Thoracic aorta (tissue), 2 donors: ENCODE measurements at regions not wholly inside any gene's neighbourhood (a gene's known extent, or its start where the extent isn't known, plus 50 kb on each side); places are given as distances from the start of the nearest gene placed in this dataset.
A peak's percentile ranks its signal among the peaks of the same experiment; 100 is the strongest.

ENCODE experiments used
- ATAC-seq: fragments of 150-250 bp; one replicate; pipeline ENCODE4 v1.8.0; 2017; ENCODE audit warnings: low read depth; ENCODE audit not compliant: insufficient number of reproducible peaks, low FRiP score
- DNase-seq: peaks from one replicate; pipeline ENCODE4 v3.0.0-alpha.2; 2020; ENCODE audit warnings: low spot score
- H3K27ac ChIP-seq, 2 donors: fragments of 200-600 bp; sonication (generic); 1 replicate in 1 of 2; 2 replicates in 1 of 2; pipeline ENCODE4 v1.5.1; 2016; ENCODE audit warnings: mild to moderate bottlenecking in 2 of 2, moderate library complexity in 2 of 2
- H3K27me3 ChIP-seq: fragments of 200-600 bp; sonication (generic); replicated peaks from 2 replicates; pipeline ENCODE4 v1.6.0; 2016; ENCODE audit warnings: mild to moderate bottlenecking; ENCODE audit not compliant: insufficient read depth
- H3K36me3 ChIP-seq: fragments of 200-600 bp; sonication (generic); one replicate; pipeline ENCODE4 v1.5.1; 2016
- H3K4me1 ChIP-seq, 2 donors: fragments of 200-600 bp; sonication (generic); 1 replicate in 1 of 2; 2 replicates in 1 of 2; pipeline versions ENCODE4 v1.5.1 to v1.6.0; 2016; ENCODE audit warnings: low read depth in 2 of 2, mild to moderate bottlenecking in 1 of 2; ENCODE audit not compliant: control insufficient read depth in 1 of 2
- H3K4me3 ChIP-seq: fragments of 200-600 bp; sonication (generic); 2 replicates; pipeline ENCODE4 v1.5.1; 2016; ENCODE audit warnings: mild to moderate bottlenecking
- H3K9me3 ChIP-seq: fragments of 200-600 bp; sonication (generic); 2 replicates; pipeline ENCODE4 v1.5.1; 2016
- CTCF ChIP-seq: fragments of 200-600 bp; sonication (generic); IDR thresholded peaks from one replicate; pipeline ENCODE4 v1.5.1; 2019; ENCODE audit warnings: antibody characterized with exemption

- Histone ChIP-seq H3K9me3 (no peaks in the 10 kb centered on the region), H3K27me3 (no peaks in the 10 kb centered on the region), H3K4me1 (peaks cover 0 to 13% of the 10 kb centered on the region in 2 donors), H3K36me3 (no peaks in the 10 kb centered on the region), H3K4me3 (no peak overlapping the region), H3K27ac (no peak overlapping the region)
- no peak for DNase-seq
- no peak for ATAC-seq
- TF ChIP-seq CTCF = no peak
Observed at GRCh38 chr6:153804755-153805330, 234.2 kb upstream of the OPRM1 start.

DNA sequence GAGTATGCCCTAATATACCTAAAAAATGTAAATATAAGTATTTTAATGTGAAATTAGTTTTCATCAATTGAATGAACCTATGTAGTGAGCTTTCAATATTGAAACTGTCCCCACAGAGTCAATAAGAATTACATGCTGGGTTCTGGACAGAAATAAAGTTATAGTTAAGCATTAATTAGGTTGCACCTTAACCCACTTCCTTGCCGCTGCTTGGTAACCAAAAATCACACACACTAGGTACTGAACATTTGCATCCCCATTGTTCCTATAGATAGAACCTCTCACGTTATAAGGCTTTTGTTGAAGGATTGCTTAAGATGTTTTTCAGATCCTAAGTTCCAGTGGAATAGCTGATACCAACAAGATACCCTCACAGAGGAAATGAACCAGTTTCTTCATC is 237.1 kb upstream of the OPRM1 start:
- Histone ChIP-seq H3K4me1 (peaks cover 0 to 13% of the 10 kb centered on the region in 2 donors), H3K27me3 (no peaks in the 10 kb centered on the region), H3K9me3 (no peaks in the 10 kb centered on the region), H3K27ac (no peak overlapping the region), H3K4me3 (no peak overlapping the region), H3K36me3 (no peaks in the 10 kb centered on the region)
- DNase-seq (no peak), ATAC-seq (no peak)
- no peak for TF ChIP-seq CTCF

DNA sequence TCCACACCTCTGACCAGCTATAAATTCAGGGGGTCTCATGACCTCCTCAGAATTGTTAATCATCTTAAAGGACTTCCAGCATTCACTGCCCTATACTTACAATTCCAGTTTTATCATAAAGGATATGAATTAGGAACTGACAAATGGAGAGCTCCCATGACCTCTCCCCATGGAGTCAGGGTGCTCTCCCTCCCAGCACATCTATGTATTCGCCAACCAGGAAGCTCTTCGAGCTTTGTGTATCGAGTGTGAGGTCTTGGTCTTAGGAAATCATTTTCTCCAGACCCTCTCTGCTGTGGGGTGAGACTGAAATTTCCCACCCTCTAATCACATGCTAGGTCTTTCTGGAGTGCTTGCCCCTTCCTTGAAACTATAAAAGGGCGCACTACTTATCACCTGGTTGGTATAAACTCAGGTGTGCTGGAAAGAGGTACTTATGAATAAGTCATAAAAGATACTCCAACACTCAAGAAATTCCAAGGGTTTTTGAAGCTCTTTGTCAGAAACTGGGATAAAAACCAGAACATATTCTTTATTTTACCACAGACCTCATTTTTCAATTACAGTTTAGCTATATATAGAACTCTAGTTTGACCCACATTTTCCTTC is 238.4 kb upstream of the OPRM1 start:
- Histone ChIP-seq H3K4me3 (no peak overlapping the region), H3K9me3 (no peaks in the 10 kb centered on the region), H3K27me3 (no peaks in the 10 kb centered on the region), H3K27ac (no peak overlapping the region), H3K4me1 (peaks cover 0 to 13% of the 10 kb centered on the region in 2 donors), H3K36me3 (no peaks in the 10 kb centered on the region)
- ATAC-seq (no peak), DNase-seq (no peak)
- TF ChIP-seq CTCF = no peak

GRCh38 chr6:153790876-153791473 is 248.1 kb upstream of the OPRM1 start:
- Histone ChIP-seq H3K36me3 (no peaks in the 10 kb centered on the region), H3K27me3 (no peaks in the 10 kb centered on the region), H3K4me1 (peaks cover 33 to 47% of the 10 kb centered on the region in 2 donors), H3K4me3 (no peak overlapping the region), H3K27ac (peak overlapping the region; percentile 33 to 67), H3K9me3 (no peaks in the 10 kb centered on the region)
- no peak for TF ChIP-seq CTCF
- ATAC-seq = peak; percentile 35
- no peak for DNase-seq

DNA sequence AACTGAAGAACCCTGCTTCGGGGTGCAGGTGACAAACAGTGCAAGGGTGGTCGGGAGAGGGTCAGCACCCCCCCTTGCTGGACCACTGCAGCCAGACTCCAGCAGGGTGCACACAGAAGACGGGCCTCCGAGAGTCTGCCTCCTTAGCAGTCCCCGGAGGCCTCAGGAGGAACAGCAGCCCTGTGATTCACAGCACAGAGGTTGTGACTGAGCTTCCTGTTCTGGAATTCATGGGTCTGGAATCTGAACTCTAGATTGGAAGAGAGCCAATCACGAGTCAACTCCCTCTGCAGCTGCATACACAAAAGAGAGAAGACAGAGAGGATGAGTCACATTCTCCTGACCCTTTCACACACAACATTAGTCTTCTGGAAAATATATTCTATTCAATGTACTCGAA is 249.0 kb upstream of the OPRM1 start:
- peak; percentile 29 for TF ChIP-seq CTCF
- ATAC-seq (peak; percentile 70), DNase-seq (no peak)
- Histone ChIP-seq H3K36me3 (no peaks in the 10 kb centered on the region), H3K27ac (peak overlapping the region; percentile 33 to 67), H3K4me3 (no peak overlapping the region), H3K27me3 (no peaks in the 10 kb centered on the region), H3K4me1 (peaks cover 33 to 48% of the 10 kb centered on the region in 2 donors), H3K9me3 (no peaks in the 10 kb centered on the region)
